IMR-90 (cell line): ENCODE measurements at regions not wholly inside any gene's neighbourhood (a gene's known extent, or its start where the extent isn't known, plus 50 kb on each side); places are given as distances from the start of the nearest gene placed in this dataset.

Experiments used
- CTCF ChIP-seq: conservative IDR thresholded peaks from 2 replicates; pipeline ENCODE4 v1.5.1; 2012; ENCODE audit warnings: mild to moderate bottlenecking, low read depth, low read length, improper control_type of control experiment
- POLR2A ChIP-seq: IDR thresholded peaks from 2 replicates; pipeline ENCODE4 v1.6.1; 2012; ENCODE audit warnings: mild to moderate bottlenecking, low read depth, low read length
- RCOR1 ChIP-seq: IDR thresholded peaks from 2 replicates; pipeline ENCODE4 v1.6.1; 2012; ENCODE audit warnings: mild to moderate bottlenecking, low read length, improper control_type of control experiment; ENCODE audit not compliant: insufficient replicate concordance
- SMC3 ChIP-seq: fragments of 150-350 bp; IDR thresholded peaks from 2 replicates; pipeline ENCODE4 v1.6.1; 2016; ENCODE audit warnings: low read depth, mild to moderate bottlenecking, antibody characterized with exemption, low read length, moderate library complexity

- no peak for TF ChIP-seq CTCF
- no peak for TF ChIP-seq SMC3
- TF ChIP-seq RCOR1: no peak
- TF ChIP-seq POLR2A: no peak
These were observed 106.0 kb upstream of the MYO10 start for GRCh38 chr5:17042041-17042440.
